ENCODE measurements at regions not wholly inside any gene's neighbourhood (a gene's known extent, or its start where the extent isn't known, plus 50 kb on each side); places are given as distances from the start of the nearest gene placed in this dataset.

DNA sequence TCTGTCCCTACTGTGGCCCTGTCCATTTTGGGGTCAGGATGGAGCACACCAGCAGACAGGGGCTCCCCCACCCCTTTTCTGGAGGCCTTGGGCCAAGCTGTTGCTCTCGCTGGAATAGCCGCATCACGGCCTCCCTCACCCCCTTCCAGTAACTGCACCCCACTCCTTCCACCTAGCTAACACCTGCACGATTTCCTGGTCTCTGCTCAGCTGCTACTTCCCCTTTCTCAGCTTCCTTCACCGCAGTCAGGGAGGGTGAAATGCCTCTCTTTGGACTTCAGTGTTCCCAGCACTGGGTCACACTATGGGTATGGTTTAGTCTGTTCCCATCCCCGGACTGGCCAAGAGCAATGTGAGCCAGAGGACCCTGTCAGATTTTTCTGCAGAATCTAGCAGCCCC is 400.2 kb downstream of the MCTP2 start:
- TF ChIP-seq, protein P1, sequence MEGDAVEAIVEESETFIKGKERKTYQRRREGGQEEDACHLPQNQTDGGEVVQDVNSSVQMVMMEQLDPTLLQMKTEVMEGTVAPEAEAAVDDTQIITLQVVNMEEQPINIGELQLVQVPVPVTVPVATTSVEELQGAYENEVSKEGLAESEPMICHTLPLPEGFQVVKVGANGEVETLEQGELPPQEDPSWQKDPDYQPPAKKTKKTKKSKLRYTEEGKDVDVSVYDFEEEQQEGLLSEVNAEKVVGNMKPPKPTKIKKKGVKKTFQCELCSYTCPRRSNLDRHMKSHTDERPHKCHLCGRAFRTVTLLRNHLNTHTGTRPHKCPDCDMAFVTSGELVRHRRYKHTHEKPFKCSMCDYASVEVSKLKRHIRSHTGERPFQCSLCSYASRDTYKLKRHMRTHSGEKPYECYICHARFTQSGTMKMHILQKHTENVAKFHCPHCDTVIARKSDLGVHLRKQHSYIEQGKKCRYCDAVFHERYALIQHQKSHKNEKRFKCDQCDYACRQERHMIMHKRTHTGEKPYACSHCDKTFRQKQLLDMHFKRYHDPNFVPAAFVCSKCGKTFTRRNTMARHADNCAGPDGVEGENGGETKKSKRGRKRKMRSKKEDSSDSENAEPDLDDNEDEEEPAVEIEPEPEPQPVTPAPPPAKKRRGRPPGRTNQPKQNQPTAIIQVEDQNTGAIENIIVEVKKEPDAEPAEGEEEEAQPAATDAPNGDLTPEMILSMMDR (IDR thresholded peaks at IDR 0.05; ENCODE audit: low read length): no peak
- TF ChIP-seq EZH2 (optimal IDR thresholded peaks at IDR 0.05; ENCODE audit: low read depth, low read length) (no peak), EZH2phosphoT487 (IDR thresholded peaks at IDR 0.05; ENCODE audit: low read length) (no peak)

Measured in MM.1S (cell line).